ENCODE measurements at regions not wholly inside any gene's neighbourhood (a gene's known extent, or its start where the extent isn't known, plus 50 kb on each side); places are given as distances from the start of the nearest gene placed in this dataset.

- no peak overlapping the region for H3K4me3 ChIP-seq (ENCODE audit: low read length)
- TF ChIP-seq CTCF (conservative IDR thresholded peaks at IDR 0.05; ENCODE audit: low read depth, low read length): no peak
Observed at GRCh38 chr18:61155586-61155985, 177.6 kb upstream of the CDH20 start.

GRCh38 chr18:61157451-61157850, 175.8 kb upstream of the CDH20 start:
- no peak overlapping the region for H3K4me3 ChIP-seq (ENCODE audit: low read length)
- no peak for TF ChIP-seq CTCF (conservative IDR thresholded peaks at IDR 0.05; ENCODE audit: low read depth, low read length)
- DNase-seq (ENCODE audit: low read depth): no peak

More at GRCh38 chr18:61155586-61155985, 177.6 kb upstream of the CDH20 start:
- no peak for DNase-seq (ENCODE audit: low read depth)

GRCh38 chr18:61159246-61159645, 174.0 kb upstream of the CDH20 start:
- no peak overlapping the region for H3K4me3 ChIP-seq (ENCODE audit: low read length)
- no peak for DNase-seq (ENCODE audit: low read depth)
- no peak for TF ChIP-seq CTCF (conservative IDR thresholded peaks at IDR 0.05; ENCODE audit: low read depth, low read length)

GRCh38 chr18:61164321-61164720, 168.9 kb upstream of the CDH20 start:
- H3K4me3 ChIP-seq (ENCODE audit: low read length): no peak overlapping the region
- no peak for TF ChIP-seq CTCF (conservative IDR thresholded peaks at IDR 0.05; ENCODE audit: low read depth, low read length)
- DNase-seq (ENCODE audit: low read depth): no peak

- no peak for TF ChIP-seq CTCF (conservative IDR thresholded peaks at IDR 0.05; ENCODE audit: low read depth, low read length)
- H3K4me3 ChIP-seq (ENCODE audit: low read length): no peak overlapping the region
- no peak for DNase-seq (ENCODE audit: low read depth)
Observed at GRCh38 chr18:61167902-61168301, 165.3 kb upstream of the CDH20 start.

- TF ChIP-seq CTCF (conservative IDR thresholded peaks at IDR 0.05; ENCODE audit: low read depth, low read length): no peak
- no peak overlapping the region for H3K4me3 ChIP-seq (ENCODE audit: low read length)
- DNase-seq (ENCODE audit: low read depth): no peak
Observed at GRCh38 chr18:61169386-61169785, 163.8 kb upstream of the CDH20 start.

- no peak overlapping the region for H3K4me3 ChIP-seq (ENCODE audit: low read length)
- no peak for DNase-seq (ENCODE audit: low read depth)
- TF ChIP-seq CTCF (conservative IDR thresholded peaks at IDR 0.05; ENCODE audit: low read depth, low read length): no peak
Observed at GRCh38 chr18:61172624-61173023, 160.6 kb upstream of the CDH20 start.
